K562 (cell line): ENCODE measurements at regions not wholly inside any gene's neighbourhood (a gene's known extent, or its start where the extent isn't known, plus 50 kb on each side); places are given as distances from the start of the nearest gene placed in this dataset.

Experiments
- CAMTA2 ChIP-seq: fragments of 250-450 bp; sonication (Bioruptor Pico); conservative IDR thresholded peaks from 2 replicates; pipeline ENCODE4 v1.5.1; 2022
- CCAR2 ChIP-seq: fragments of 200-400 bp; formaldehyde crosslinking; IDR thresholded peaks from 2 replicates; pipeline ENCODE4 v1.6.1; 2017; ENCODE audit warnings: mild to moderate bottlenecking, low read depth, low read length
- CHCHD3 ChIP-seq: fragments of 250-450 bp; sonication (Bioruptor Pico); IDR thresholded peaks from 2 replicates; pipeline ENCODE4 v2.1.2; 2022; ENCODE audit warnings: mild to moderate bottlenecking
- DDX20 ChIP-seq: fragments of 450-650 bp; IDR thresholded peaks from 2 replicates; pipeline ENCODE4 v1.6.1; 2016; ENCODE audit warnings: missing genetic modification characterization, low read depth, mild to moderate bottlenecking, missing compliant biosample characterization, moderate library complexity
- EP300 ChIP-seq: IDR thresholded peaks from 2 replicates; pipeline ENCODE4 v1.6.1; 2012; ENCODE audit warnings: low read length, improper control_type of control experiment
- FOXJ3 ChIP-seq: sonication (generic); formaldehyde crosslinking; IDR thresholded peaks from 2 replicates; pipeline ENCODE4 v1.4.0; 2020; ENCODE audit warnings: mild to moderate bottlenecking, missing genetic modification reagents
- FOXM1 ChIP-seq, 2 experiments: fragments of 450-650 bp in 1 of 2; sonication (generic) in 1 of 2; formaldehyde crosslinking in 1 of 2; IDR thresholded peaks; 2 replicates each; pipeline versions ENCODE4 v1.6.1 to v1.9.0; 2017 to 2022; ENCODE audit warnings: low read depth in 2 of 2, mild to moderate bottlenecking in 2 of 2, missing genetic modification reagents in 1 of 2, moderate library complexity in 1 of 2
- GATA2 ChIP-seq: sonication (generic); formaldehyde crosslinking; IDR thresholded peaks from 2 replicates; pipeline ENCODE4 v1.4.0; 2020; ENCODE audit warnings: mild to moderate bottlenecking, missing genetic modification reagents
- HMGXB4 ChIP-seq: sonication (generic); formaldehyde crosslinking; IDR thresholded peaks from 2 replicates; pipeline ENCODE4 v1.8.1; 2023; ENCODE audit warnings: mild to moderate bottlenecking, missing genetic modification reagents
- HOXB6 ChIP-seq: fragments of 250-450 bp; sonication (Bioruptor Pico); IDR thresholded peaks from 2 replicates; pipeline ENCODE4 v1.5.1; 2022; ENCODE audit warnings: mild to moderate bottlenecking, borderline replicate concordance
- MED1 ChIP-seq: sonication (generic); formaldehyde crosslinking; IDR thresholded peaks from 2 replicates; pipeline ENCODE4 v1.8.1; 2023; ENCODE audit warnings: missing genetic modification reagents, borderline replicate concordance
- NUFIP1 ChIP-seq: fragments of 450-650 bp; IDR thresholded peaks from 2 replicates; pipeline ENCODE4 v1.6.1; 2018; ENCODE audit not compliant: partially characterized antibody
- PRMT5 ChIP-seq: sonication (generic); formaldehyde crosslinking; IDR thresholded peaks from 2 replicates; pipeline ENCODE4 v1.5.0; 2020; ENCODE audit warnings: missing genetic modification reagents
- TBP ChIP-seq: optimal IDR thresholded peaks from 2 replicates; pipeline ENCODE3; 2011; ENCODE audit warnings: low read depth, low read length, improper control_type of control experiment
- ZNF165 ChIP-seq: fragments of 250-450 bp; sonication (Bioruptor Pico); IDR thresholded peaks from 2 replicates; pipeline ENCODE4 v1.4.0; 2020; ENCODE audit warnings: borderline replicate concordance
- ZNF395 ChIP-seq: fragments of 200-800 bp; sonication (Bioruptor generic); IDR thresholded peaks from 2 replicates; pipeline ENCODE4 v1.6.1; 2017; ENCODE audit warnings: missing genetic modification characterization, missing compliant biosample characterization
- ZNF436 ChIP-seq: fragments of 250-450, 450-650 bp; sonication (Bioruptor Pico); formaldehyde crosslinking; IDR thresholded peaks from 2 replicates; pipeline ENCODE4 v1.7.0; 2020; ENCODE audit warnings: mild to moderate bottlenecking
- ZNF639 ChIP-seq, 2 experiments: fragments of 200-800 bp in 1 of 2; sonication (Bioruptor generic) in 1 of 2; sonication (generic) in 1 of 2; formaldehyde crosslinking in 1 of 2; IDR thresholded peaks in 1 of 2; conservative IDR thresholded peaks in 1 of 2; 2 replicates each; pipeline versions ENCODE4 v1.5.0 to v1.6.1; 2016 to 2020; ENCODE audit warnings: missing compliant biosample characterization in 1 of 2, missing genetic modification characterization in 1 of 2, missing genetic modification reagents in 1 of 2
- ZNF707 ChIP-seq: fragments of 250-450 bp; sonication (Bioruptor Pico); conservative IDR thresholded peaks from 2 replicates; pipeline ENCODE4 v1.8.0; 2022; ENCODE audit warnings: inconsistent platforms, mild to moderate bottlenecking, moderate library complexity

DNA sequence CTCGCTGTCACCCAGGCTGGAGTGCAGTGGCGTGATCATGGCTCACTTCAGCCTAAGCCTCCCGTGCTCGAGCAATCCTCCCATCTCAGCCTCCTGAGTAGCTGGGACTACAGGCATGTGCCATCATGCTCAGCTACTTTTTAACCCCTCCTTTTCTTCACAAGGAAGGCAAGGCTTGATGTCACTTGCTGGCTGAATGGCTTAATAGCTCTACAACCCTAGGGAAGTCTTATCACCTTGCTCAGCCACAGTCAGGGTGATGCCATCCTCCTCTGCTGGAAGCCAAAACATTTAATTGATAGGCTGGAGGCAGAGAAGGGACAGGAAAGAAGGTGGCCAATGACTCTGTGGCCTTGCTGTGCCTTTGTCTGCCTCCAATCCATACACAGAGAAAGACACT is 131.9 kb downstream of the MED15 start (continued):
- TF ChIP-seq ZNF639 (CRISPR knock-in tag; conservative IDR thresholded peaks at IDR 0.05 in 1 of 2, IDR thresholded peaks at IDR 0.05 in 1 of 2) (0 out of 4 replicates have a peak, but pooled peaks of 1 of the 2 experiments have one; percentile 44), EP300 (no peak), ZNF436 (CRISPR knock-in tag) (no peak), ZNF165 (CRISPR knock-in tag) (no peak), ZNF395 (CRISPR knock-in tag) (no peak), HMGXB4 (CRISPR knock-in tag) (peak; percentile 76; the same call in 1 of the 2 replicates), TBP (peak; percentile 15), CHCHD3 (CRISPR knock-in tag) (no peak), FOXM1 (IDR thresholded peaks at IDR 0.05; ENCODE audit: low read depth) (no peak), FOXM1 (CRISPR knock-in tag; IDR thresholded peaks at IDR 0.05; ENCODE audit: low read depth) (no peak), GATA2 (CRISPR knock-in tag) (0 out of 2 replicates have a peak, but pooled peaks have one; percentile 9), CAMTA2 (CRISPR knock-in tag) (no peak), MED1 (0 out of 2 replicates have a peak, but pooled peaks have one; percentile 33), CCAR2 (no peak), HOXB6 (no peak), ZNF707 (CRISPR knock-in tag) (0 out of 2 replicates have a peak, but pooled peaks have one; percentile 22), FOXJ3 (CRISPR knock-in tag) (no peak), DDX20 (tag) (no peak), NUFIP1 (no peak), PRMT5 (CRISPR knock-in tag) (peak; percentile 40; the same call in 1 of the 2 replicates)
